Cardiac septum (tissue), 1 donor: ENCODE measurements at regions not wholly inside any gene's neighbourhood (a gene's known extent, or its start where the extent isn't known, plus 50 kb on each side); places are given as distances from the start of the nearest gene placed in this dataset.

Experiments used
- DNase-seq: peaks from one replicate; pipeline ENCODE4 v3.0.0-alpha.2; 2020; ENCODE audit warnings: low spot score
- intact Hi-C: fragments of 100-400 bp; cut with DNase I; formaldehyde crosslinking; loops from one replicate; pipeline ENCODE4 v1.14.0; 2022
- donor health status: DM: no; HTN: no; CAD: no.

DNA sequence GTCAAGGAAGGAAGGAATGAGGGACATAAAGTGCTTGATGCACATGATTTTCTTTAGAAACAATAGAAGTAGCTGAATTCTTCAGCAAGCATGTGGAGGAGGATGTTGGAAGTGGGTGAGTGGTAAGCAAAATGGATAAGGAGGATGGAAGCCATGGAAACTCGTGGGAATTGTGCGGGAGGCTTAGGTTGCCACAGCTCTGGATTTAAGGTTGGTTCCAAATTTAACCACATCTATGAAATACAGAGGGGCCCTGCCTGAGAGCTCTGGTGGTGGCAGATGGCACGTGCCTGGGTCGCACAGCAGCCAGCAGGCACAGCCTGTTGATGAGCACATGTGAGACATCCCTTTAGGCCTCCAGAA is 284.7 kb downstream of the SMARCA2 start:
- DNase-seq, result no peak
- intact Hi-C loops, result no loop called here

DNA sequence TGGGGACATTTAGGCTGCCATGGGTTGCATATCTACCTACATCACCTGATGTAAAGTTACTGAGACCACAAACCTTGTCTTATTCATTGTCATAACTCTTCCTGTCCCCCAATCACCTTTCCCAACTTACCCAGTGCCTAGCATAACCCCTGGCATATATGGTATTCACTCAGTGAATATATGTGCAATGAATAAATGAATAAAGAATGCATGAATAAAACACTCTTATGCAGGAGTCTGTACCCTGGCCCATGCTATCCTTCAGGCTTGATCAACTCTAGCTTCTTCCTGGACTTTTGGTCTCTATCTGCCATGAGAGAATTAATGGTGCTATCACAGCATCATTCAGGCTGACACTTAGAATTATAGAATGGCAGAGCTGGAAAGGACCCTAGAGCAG is 285.2 kb downstream of the SMARCA2 start:
- intact Hi-C loops, result no loop called here
- no peak for DNase-seq

DNA sequence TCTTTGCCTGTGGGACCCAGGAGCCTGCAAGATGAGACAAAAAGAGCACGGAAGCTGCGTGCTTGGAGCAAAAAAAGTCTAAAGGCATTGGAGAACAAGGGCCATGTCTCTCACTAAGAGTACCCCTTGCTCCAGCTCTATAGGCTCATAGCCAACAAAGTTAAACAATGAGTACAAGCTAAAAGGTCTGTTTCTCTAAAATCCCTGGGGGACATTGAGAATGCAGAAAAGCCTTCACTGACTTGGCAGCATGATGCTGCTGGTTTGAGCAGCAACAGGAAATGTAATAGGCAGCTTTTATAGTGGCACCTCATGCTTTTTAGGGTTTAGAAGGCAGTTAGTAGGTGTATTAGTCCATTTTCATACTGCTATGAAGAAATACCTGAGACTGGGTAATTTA is 287.5 kb downstream of the SMARCA2 start:
- intact Hi-C loops, result no loop called here
- no peak for DNase-seq

DNA sequence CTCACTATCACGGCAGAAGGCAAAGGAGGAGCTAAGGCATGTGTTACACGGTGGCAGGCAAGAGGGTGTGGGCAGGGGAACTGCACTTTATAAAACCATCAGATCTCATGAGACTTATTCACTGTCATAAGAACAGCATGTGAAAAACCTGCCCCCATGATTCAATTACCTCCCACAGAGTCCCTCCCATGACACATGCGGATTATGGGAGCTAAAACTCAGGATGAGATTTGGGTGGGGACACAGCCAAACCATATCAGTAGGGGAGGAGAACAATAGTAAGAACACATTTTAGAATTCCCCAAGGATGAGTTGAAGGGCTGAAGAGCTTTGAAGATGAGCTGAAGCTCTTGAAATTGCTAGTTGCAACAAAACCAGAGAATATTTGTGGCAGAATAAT is 287.9 kb downstream of the SMARCA2 start:
- DNase-seq, result no peak
- intact Hi-C loops, result no loop called here

DNA sequence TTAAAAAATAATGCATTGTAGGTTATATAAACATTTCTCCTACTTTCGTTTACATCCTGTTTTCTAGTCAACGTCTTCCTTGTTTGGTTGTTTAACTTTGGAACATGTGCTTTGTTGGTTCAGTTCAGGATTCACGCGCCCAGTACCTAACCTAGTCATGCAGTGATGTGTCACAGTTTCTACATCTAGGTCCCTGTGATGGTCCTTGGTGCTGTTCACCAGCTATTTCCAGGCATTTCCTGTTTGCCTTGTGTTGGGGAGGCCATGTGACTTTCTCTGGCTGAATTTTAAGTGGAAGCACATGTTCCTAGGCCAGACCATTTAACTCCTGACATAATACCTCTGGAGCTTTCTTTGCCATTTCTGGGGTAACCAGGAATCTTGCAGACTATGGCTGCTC is 292.3 kb downstream of the SMARCA2 start:
- no peak for DNase-seq
- intact Hi-C loops, result no loop called here

DNA sequence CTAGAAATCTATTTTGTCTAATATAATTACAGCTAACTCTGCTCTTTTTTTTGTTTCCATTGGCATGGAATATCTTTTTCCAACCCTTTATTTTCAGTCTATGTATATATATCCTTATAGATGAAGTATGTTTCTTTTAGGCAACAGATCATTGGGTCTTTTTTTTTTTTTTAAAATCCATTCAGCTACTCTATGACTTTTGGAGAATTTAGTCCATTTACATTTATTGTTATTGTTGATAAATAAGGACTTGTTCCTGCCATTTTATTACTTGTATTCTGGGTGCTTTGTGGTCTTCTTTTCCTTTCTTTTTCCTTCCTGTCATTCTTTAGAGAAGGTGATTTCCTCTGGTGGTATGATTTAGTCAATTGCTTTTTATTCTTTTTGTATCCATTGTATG is 296.8 kb downstream of the SMARCA2 start:
- intact Hi-C loops, result no loop called here
- no peak for DNase-seq

DNA sequence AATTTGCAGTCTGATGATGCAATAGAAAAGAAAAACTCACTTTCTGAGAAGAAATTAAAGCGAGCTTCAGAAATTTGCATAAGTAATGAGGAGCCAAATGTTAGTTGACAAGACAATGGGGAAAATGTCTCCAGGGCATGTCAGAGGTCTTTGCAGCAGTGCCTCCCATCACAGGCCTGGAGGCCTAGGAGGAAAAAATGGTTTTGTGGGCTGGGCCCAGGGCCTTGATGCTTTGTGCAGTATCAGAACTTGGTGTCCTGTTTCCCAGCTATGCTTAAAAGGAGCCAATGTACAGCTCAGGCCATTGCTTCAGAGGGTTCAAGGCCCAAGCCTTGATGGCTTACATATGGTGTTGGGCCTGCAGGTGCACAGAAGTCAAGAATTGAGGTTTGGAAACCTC is 298.4 kb downstream of the SMARCA2 start:
- no peak for DNase-seq
- intact Hi-C loops, result no loop called here

DNA sequence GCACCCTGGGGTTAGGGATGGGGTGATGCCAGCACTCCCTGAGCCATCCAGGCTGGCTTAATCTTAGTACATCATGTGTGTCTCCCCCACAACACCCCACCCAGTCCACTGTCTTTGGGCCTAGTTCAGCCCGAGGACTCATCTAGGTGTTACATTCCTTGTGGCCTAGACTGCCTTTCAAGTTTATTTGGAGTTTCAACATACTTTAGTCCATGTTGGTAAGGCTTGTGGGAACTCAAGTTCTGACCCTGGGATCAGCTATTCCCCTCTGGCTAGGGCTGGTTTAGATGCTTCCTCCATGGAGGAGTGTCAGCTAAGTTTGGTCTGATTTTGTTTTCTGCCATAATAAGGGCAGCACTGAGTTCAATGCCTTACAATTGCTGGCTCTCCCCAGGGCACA is 302.4 kb downstream of the SMARCA2 start:
- intact Hi-C loops, result no loop called here
- DNase-seq, result no peak

DNA sequence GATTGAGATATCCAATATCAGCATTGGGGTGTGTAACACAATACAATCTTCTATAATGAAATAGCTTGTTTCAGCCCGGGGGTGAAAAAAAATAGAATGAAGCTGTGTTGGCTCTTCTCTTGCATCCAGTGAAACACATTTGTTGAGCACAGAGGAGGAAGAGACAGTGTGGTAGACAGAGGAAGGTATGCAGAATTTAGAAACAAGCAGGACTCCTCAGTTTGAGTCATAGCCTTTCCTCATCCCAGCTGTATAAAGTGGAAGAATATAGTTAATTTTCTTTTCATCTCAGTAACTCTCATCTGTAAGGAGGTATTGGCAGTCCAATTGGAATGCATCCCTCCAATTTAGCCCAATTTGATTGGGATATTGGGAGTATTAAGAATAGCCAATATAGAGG is 302.2 kb upstream of the VLDLR start:
- no peak for DNase-seq
- intact Hi-C loops, result no loop called here

DNA sequence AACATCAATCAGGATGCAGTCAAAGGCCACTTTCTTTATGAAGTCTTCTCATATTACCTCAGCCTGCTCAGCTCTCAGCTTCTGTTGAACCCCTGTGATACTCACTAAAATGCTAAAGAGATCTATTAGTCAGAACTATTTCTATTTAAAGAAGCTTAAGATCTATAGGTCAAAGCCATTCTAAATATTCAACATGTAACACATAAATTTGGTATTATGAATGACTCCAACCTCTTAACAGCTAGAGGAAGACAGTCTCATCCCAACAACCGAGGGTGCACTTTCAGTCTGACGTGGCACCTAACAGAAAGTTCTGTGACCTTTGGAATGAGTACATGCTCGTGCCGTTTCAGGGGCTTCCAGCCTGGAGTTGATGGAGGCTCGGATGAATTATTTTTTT is 301.5 kb upstream of the VLDLR start:
- no peak for DNase-seq
- intact Hi-C loops, result loop anchor here (10.0 kb wide), 2 partner anchors 185 to 405 kb away; no protein-coding TSS in a partner anchor

DNA sequence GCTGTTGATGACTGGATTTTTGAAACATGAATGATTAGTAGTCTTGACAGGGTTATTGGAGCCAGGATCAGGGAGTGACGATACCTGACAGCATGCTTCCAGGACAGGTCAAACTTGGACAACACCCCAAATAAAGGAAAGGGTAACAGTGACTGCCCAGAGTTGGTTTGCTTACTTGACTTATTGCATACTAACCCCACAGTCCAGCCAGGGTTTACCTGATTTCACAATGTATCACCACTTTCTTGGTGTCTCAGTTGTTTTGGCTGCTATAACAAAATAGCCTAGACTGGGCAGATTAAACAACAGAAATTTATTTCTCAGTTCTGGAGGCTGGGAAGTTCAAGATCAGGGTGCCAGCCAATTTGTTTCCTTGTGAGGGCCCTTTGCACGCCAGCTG is 301.0 kb upstream of the VLDLR start:
- DNase-seq, result no peak
- intact Hi-C loops, result loop anchor here (10.0 kb wide), 2 partner anchors 186 to 404 kb away; no protein-coding TSS in a partner anchor

DNA sequence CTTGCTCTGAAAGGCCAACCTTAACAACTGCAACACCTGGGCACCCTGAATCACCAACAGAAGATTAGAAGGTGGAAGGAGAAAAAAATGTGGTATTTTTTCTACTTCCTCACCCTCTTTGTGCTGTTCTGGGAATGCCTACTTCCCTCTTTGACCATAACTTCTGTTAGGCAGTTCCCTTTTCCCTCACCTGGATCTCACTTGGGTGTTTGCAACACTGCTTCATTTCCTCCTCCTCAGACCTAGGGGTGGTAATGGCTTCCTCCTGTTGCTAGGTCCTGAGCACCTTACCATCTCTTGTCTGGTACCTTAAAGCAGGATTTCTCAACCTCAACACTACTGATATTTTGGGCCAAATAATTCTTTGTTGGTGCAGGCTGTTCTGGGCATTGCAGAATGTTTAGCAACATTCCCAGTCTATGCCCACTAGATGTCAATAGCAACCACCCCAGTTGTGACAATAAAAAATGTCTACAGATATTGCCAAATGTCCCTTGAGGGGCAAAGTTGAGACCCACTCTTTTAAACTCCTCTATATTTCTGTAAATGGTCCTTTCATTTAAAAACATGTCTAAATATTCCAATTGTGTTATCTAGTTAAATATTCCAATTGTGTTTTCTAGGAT is 300.0 kb upstream of the VLDLR start:
- intact Hi-C loops, result loop anchor here (10.0 kb wide), 2 partner anchors 187 to 403 kb away; no protein-coding TSS in a partner anchor
- DNase-seq, result no peak

DNA sequence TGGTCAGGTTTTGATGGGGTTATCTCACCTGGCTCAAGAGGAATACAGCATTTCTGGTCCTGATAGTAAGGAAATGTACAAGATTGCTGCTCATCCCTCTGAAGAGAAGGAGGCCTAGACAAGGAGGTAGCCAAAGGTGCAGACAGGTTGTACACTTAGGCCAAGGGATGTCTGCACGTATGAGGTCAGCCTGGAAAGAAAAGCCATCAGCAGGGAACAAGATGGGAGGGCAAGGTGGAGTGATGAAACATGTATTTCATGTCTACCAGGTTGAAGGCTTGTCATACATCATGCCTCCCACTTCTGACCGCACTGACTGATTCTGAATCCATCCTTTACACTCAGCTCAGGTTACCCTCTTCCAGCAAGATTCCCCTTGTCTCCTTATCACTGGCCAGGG is 296.8 kb upstream of the VLDLR start:
- no peak for DNase-seq
- intact Hi-C loops, result loop anchor here (10.0 kb wide), 2 partner anchors 190 to 400 kb away; no protein-coding TSS in a partner anchor

DNA sequence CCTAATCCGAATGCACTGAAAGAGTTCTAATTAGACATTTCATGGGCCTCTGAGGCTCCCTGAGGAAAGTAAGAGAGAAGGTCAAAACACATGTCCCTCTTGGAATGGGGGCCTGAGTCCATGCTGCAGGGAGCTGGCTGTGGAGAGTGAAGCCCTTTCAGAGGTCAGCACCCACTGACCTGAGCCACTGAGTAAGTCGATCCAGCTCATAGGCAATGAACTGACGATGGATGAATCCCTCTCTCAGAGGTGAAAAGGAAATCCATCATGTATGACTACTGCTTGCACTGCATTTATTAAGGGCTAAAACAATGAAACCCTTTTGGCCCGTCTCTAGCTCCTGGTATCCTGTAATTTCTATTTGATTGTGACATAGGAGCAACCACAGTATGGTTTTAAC is 288.9 kb upstream of the VLDLR start:
- no peak for DNase-seq
- intact Hi-C loops, result no loop called here

DNA sequence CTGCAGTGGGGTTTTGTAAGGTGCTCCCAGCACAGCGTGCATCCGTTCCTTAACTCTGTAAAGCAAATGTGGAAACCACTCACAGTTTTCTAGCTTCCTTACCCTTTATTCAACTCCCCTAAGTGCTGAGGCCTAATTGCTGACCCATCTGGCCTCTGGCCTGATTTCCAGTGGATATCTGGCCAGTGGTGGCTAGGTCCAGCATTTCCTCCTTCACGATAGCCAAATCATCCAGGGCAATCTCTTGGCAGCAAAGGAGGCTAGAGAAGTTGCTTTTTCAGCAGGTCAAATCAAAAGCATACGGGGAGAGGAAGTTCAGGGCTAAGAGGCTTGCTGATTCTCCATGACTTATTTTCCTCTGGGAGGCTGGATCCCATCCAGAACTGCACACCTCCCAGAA is 286.3 kb upstream of the VLDLR start:
- intact Hi-C loops, result no loop called here
- DNase-seq, result no peak

DNA sequence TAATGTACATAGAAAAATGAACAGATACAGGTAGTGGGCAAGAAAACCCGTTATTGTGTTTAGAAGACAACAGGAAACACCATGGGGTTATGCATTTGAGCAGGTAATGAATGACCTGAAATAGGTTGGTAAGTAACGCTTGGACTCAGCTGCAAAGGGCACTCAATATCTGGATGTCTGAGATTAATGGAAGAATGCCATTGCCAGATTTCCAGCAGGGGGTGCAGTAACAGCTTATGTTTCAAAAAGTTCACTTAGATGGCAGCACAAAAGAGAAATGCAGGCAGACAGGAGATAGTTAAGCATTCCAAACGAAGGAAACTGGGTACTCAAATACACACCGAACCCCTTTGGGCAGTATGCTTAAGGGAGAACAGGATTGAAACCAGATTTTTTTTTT is 285.5 kb upstream of the VLDLR start:
- DNase-seq, result no peak

DNA sequence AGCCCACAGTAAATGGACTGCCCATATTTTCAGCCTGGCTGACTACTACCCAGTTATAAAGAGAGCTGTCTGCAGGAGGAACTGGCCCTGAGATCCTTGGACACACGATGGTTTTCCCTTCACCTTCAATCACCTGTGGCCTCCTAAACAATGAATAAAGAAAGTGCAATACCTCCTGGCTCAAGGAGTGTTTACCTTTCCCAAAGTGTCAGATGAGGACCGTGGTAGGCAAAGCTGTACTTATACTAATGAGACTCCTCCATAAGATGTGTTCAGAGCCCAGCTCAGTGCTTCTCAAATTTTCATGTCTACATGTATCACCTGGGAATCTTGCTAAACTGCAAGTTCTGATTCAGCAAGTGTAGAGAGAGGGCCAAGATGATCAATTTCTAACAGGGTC is 284.5 kb upstream of the VLDLR start:
- DNase-seq, result no peak
- intact Hi-C loops, result no loop called here

More for the DNA sequence above, 285.5 kb upstream of the VLDLR start:
- intact Hi-C loops, result no loop called here

DNA sequence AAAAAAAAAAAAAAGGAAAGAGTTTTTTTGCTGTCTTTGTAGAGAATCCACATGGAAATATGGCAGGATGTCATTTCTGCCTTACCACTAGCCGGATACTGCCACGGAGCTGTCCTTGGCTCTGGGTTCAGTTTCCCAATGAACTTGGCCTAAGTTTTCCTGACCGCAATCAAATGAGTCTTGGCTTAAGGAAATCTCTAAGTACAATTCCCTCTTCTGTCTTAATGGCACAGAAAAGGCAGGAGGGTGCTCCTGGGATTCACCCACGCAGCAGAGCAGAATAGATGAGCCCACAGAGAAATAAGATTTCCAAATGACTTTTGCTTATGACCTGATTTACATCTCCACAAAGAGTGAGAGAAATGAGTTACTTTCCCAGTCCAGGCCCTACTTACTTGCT is 284.0 kb upstream of the VLDLR start:
- no peak for DNase-seq
- intact Hi-C loops, result no loop called here

DNA sequence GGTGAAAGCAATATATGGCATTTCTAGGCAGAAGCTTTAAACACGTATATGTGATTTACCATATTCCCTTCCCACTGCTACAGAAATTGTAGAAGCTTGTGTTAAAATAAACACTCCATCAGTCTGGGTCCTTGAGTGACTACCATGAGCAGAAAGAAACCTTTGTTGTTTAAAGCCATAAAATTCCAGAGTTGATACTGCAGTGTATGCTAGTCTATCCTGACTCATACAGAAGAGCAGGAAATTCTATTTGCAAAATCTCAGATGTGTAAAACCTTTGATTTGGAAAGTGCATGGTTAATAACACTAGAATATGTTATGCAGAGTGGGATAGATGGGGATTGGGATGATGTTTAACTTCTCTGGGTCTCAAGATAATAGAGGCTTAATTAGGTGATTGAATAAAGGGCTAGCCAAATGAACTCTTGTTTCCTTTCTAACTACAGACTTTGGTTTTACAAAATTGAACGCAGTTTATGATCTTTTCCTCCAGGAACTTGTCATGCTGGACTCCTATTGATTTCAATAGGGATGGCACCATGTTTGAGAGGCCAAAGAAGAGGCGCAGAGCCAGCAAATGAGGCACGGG is 282.7 kb upstream of the VLDLR start:
- DNase-seq, result no peak
- intact Hi-C loops, result no loop called here

DNA sequence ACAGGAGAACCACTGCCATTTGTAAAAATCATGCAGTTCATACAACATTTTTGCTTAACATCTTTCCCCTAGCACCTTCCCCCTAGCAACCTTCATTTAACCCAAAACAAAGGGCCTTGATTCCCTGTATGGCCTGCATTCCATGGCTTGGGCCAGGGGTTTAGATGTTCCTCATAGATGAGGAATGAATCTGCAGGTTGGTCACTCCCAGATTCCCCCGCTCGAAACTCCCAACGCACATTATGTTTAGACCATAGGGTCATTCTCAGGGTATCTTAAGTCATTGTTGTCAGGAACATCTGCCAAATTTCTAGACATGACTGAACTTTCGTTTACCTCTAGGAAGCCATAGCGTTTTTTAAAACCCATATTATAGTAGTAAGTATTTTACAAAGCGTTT is 282.2 kb upstream of the VLDLR start:
- no peak for DNase-seq
- intact Hi-C loops, result no loop called here

DNA sequence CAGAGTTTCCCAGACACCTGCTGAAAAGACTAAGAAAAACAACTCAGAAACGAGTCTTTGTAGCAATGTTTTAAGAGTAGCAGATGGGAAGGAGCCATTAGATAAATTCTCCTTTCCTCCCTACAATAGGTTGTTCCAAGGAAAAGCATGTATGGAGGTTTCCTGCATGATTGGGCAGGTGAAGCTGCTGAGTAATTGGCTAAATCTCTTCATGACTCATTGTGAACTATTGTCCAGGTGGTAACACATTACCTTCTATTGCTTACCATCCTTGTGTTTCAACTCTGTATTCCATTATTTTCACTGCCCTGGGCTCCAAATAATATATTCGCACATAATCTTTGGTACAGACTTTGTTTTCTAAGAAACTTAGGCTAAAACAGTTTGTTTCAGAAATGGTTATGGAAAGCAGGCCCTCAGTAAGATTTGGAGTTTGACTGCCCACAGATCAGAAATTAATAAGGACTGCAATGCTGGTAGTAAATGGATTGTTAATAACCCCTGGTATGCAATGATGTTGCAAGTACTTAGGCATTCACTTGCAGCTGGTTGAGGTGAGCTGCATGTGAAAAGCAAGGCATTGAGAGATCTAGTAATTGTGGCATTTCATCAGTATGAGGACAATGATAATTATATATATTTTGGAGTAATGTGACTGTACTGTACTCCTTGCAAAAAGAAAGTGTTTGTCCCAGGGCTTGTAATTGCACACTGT is 281.4 kb upstream of the VLDLR start:
- no peak for DNase-seq
- intact Hi-C loops, result loop anchor here (10.0 kb wide), 3 partner anchors 65 to 485 kb away; no protein-coding TSS in a partner anchor
